LoVo (cell line): ENCODE measurements at regions not wholly inside any gene's neighbourhood (a gene's known extent, or its start where the extent isn't known, plus 50 kb on each side); places are given as distances from the start of the nearest gene placed in this dataset.

Experiments
- DNase-seq: peaks from one replicate; pipeline ENCODE4 v3.0.0-alpha.2; 2016; ENCODE audit warnings: low spot score

DNA sequence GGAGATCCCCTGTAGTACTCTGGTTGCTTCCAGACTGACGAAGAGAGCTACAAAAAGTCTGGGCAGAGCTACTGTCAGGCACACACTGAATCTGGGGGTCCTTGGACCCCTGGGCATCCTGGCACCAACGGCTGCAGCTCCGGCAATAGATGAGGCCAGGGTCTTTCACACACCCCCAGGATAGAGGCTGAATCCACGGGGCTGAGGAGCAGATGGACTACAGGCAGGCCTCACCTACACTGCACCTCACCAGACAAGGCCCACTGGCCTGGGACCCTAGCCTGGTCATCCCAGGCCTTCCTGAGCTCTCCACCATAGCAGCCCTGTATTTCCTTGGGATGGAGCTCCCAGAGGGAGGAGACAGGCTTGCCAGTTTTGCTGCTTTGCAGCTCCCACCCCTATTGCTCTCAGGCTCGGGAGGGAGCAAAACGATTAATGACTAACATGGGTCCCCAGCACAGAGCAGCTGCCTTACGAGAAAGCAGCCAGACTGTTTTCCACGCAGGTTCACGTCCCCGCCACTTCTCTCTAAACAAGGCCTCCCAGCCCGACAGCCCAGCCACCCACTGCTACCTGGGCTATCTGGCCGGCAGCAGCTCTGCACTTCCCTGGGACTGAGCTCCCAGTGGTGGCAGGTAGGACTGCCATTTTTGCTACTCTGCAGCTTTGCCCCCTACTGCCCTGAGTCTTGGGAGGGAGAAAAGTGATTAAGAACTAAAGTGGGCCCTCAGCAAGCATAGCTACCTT lies 1022.5 kb upstream of the ADGRL2 start:
- no peak for DNase-seq

DNA sequence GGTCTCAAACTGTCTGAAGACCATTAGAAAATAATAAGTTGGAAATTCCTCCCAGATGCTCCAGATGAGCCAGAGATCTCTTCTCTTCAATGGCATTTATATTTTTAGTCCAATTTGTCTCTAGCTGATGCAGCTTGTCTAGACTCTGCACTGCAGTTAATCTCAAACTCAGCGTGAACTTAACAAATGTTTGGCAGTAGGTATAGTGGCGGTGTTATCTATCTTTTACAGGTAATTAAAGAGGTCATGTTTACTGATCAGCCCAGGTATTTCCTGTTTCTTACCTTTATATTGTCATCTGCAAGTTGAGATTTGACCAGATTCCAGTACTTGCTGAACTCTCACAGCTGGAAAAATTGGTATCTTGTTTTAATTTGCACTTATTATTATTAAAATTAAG lies 1024.5 kb upstream of the ADGRL2 start:
- DNase-seq = no peak

DNA sequence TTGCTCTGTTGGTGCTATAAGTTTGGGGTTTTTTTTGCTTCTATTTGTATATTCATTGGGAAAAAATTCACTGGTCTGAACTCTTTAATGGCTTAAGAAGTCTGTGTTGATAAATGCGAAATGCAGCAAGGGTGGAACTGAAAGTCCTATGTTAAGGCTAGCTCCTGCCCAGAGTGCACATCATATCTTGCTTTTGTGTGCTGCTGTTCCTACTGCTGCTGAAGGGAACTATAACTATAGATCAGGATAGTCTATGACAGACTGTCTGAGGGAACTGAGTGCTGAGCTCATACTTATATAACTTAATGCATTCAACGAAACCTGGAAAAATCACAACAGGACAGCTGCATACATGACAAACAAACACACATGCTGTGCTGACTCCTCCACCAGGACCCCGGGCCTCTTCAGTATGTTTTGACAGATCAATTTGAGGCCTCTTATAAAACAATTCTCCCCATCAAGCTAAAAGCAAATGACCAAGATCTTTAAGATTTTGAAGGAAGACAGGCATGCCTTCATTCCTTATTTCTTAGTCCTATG lies 1031.5 kb upstream of the ADGRL2 start:
- no peak for DNase-seq

DNA sequence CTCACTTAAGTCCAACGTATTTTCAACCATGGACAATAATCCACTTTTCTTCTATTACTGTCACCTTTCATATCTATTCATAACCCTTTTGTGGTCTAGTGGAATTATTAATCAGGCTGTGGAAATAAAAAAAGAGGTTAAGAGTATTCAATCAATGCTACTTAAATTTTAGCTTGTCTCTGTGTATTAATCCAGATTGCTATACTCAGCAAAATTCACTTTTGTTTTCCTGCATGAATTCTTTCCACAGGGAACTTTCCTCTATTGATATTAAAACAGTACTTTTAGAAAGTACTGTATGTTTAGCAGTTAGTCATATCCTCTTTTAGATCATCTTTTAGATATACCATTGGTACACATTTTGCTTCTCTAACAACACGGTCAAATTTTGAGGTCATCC lies 1033.0 kb upstream of the ADGRL2 start:
- no peak for DNase-seq

DNA sequence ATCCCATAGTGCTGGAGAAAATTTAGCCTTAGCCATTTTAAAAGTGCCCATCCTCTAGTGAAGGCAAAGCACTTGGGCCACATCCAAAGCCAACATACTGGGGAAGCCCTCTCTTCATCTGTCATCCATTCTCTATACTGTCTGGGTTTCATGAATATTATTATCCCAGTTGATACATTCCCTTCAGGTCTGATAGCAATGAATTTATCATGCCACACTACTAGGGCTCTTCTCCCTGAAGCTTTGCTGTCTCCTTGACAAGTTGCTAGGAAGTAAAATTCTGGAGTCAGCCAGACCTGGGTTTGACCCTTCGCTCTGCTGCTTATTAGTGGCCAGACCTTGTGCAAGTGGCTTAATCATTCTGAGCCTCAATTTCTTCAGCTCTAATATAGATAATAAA lies 1041.4 kb upstream of the ADGRL2 start:
- DNase-seq = no peak

DNA sequence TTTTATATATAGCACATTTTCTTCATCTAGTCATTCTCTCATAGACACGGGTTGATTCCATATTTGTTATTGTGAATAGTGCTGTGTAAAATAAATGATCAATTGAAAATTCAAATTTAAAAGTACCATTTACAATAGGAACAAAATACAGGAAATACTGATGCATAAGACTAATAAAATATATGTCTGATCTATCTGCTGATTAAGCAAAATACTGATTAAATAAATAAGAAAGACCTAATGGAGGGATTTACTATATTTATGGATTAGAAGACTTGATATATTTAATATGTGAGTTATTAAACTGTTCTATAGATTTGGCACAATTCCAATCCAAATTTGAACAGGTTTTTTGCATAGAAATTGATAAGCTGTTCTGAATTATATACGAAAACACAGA lies 1044.8 kb upstream of the ADGRL2 start:
- no peak for DNase-seq

DNA sequence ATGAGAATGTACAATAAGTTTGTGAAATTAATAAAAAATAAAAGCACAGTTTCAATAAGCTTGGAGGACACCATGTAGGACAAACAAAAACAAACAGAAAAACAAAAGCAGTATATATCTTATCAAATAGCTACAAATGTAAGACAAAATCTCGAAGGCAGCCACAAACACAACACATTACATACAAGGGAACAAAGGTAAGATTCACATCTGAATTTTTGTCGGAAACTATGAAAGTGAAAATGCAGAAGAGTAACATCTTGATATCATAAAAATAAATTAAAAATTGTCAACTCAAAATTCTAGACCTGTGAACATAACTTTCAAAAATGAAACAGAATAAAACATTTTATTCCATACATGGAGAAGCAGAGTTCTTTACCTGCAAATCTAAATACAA lies 1049.5 kb upstream of the ADGRL2 start:
- no peak for DNase-seq

DNA sequence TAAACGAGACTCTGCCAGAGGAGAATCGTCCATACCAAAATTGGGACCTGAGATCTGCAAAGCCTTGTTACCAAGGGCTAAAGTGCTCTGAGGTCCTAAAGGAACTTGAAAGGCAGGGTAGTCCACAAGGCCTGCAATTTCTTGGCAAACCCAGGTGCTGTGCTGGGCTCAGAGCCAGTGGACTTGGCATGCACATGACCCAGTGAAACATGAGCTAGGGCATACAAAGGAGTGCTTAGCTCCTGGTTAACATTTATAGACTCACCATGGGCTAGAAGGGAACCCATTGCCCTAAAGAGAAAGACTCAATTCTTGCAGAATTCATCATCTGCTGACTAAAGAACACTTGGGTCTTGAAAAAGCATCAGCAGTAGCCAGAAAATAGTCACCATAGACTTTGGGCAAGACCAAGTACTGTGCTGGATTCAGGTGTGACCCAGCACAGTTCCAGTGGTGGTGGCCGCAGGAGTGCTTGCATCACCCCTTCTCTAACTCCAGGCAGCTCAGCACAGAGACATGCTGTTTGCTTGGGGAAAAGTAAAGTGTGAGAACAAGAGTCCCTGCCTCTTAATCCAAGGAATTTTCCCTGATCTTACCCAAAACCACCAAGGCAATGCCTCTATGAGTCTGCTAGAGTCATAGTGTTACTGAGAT lies 1069.4 kb upstream of the ADGRL2 start:
- no peak for DNase-seq

DNA sequence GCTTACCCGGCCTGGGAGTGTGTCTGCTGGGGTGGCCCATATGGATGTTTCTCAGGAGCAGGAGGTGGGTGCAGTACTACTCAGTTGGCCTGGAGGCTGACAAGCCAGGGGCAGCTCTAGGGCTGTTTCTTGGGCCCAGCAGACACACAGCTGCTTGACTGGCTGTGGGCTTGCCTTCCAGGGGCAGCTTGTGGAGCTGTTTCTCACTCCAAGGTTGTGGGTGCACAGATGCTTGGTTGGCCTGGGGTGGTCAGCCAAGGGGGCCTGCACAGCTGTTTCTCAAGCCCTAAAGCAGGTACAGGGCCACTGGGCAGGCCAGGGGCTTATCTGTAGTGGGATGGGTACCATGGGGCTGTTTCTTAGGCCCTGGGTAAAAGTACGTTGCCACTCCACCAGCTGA lies 1078.1 kb upstream of the ADGRL2 start:
- no peak for DNase-seq

DNA sequence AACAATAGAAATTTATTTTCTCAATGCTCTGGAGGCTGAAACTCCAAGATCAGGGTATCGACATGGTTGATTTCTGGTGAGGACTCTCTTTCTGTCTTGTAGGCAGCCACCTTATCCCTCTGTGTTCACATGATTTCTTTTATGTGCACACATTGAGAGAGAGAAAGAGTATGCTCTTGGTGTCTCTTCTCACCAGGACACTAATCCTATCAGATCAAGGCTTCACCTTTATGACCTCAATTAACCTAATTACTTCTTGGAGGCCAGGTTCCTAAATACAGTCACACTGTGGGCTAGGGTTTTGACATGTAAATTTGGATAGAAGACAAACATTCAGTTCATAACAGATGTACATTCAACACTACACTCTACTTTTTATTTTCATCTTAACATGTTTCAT lies 1094.2 kb upstream of the ADGRL2 start:
- no peak for DNase-seq

DNA sequence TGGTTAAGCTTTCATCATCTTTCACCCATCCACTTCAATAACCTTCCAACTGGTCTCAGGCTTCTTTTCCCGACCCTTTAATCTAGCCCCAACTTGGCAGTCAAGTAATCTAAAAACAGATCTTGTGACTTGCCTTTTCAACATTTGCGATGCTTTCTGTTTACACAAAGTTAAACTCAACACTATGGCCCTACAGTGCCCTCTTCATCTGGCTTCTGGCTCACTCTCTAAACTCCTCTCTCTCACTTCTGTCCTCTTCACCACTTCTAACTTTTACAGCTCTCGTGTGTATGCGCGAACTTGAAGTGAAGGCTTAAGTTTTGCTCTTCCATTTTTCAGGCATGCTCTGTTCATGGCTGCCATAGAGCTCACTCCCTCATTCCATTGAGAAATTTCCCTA lies 1122.3 kb upstream of the ADGRL2 start:
- no peak for DNase-seq

DNA sequence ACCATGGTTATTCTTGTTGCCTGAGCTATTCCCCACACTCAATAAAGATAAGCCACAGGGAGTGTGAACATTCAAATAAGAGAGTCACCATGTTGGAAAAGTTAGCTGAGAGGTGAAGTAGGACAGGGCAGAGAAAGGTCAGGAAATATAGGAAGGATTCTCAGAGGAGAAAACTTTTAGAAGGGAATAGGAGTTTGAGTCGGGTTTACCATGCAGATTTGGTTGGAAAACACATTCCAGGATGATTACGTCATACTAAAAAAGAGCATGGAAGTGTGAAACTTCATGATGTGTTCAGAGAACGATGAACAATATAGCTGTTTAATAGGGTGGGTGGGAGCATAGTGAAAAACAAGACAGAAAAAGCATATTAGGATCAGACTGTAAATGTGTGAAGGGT lies 1125.3 kb upstream of the ADGRL2 start:
- DNase-seq = no peak

DNA sequence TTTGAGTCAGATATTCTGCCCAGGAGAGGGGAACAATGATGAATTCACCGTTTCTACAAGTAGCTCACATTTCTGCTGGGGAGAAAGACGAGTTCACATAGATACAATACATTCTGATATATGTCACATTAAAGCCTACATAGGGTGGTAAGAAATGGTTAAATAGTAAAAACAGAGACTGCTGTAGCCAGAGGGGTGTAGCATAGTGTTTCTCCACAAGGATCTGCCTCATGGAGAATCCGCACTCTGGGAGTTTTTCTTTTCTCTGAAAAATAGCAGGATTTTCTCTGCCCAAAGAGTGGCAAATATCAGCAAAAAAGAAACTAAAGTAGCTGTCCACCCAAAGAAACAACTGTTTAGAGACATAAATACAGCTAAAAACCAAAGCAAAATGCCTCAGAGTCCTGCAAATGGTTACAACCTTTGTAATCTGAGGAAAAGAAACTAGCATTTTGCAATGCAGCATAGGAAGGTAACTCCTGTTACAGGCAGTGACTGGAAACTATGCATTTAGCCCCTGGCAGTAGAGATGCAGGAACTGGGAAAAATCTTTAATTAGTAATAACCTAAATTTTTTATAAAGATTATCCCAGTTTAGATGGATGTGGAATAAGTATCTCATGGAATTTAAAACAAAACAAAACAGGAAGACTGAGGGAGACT lies 1126.7 kb upstream of the ADGRL2 start:
- DNase-seq = no peak

DNA sequence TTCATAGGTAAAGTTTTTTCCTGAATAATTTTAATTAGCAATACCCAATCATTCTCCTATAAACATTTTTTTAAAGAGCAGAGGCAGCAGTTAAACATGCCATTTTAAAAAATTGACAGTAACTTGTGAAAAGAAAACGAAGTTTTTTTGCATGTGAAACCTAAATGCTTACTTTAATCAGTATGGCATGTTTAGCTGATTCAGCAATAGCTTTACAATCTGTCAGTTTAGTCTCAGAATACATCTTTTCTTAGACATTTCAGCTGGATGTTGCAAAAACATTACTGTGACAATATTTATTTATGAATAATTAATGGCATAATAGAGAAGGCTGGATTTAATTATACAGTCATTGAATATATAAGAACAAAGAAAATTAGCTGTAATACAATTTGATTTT lies 1132.4 kb upstream of the ADGRL2 start:
- no peak for DNase-seq

DNA sequence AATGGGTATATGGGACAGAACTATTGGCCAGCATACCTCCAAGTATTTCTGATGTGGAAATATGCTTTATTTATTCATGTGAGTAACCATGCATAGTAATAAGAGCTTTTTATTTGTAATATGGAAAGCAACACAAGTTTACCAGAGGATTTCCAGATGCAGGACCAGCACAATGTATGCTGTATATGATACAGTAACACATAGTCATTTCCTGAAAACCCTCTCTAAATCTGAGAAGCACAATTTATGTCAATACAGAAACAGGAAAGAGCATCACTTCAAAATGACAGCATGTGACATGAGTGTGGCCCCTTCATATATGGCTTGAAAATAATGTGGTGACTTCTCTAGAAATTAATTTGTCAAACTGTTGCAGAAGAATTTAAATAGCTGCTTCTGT lies 1134.7 kb upstream of the ADGRL2 start:
- no peak for DNase-seq

DNA sequence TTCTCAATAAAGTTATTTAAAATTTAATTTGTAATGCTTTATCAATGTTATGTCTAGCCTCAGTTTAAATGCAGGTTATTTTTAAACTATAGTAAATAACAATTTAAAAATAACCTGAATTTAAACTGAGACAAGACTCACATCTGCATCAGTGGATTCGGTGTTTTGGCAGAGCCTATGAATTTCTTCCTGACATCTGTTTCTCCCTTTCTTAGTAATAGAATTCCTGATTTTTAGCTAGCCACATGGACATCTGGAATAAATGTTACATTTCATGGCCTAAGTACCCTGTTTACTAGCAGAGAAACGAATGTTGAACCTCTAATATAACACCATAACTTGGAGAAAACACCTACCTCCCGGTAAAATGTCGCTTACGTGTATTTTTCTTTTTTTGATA lies 1141.6 kb upstream of the ADGRL2 start:
- no peak for DNase-seq

DNA sequence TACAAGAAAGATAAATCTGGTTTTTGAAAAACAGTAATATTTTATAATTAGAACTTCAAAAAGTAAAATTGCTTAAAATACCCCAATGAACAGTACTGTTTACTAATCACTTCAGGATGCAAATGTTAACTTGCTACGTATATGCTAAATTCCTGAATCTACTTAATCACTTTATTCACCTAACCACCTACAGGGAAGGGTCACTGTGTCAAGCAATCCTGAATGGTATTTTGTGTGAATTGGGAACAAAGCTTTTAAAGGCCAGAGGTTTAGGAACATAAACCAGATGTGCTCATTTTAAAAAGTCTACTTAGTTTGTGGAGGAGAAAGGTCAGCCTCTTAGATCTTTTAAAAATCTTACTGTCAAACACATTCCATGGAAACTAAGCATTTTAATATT lies 1143.0 kb upstream of the ADGRL2 start:
- no peak for DNase-seq

DNA sequence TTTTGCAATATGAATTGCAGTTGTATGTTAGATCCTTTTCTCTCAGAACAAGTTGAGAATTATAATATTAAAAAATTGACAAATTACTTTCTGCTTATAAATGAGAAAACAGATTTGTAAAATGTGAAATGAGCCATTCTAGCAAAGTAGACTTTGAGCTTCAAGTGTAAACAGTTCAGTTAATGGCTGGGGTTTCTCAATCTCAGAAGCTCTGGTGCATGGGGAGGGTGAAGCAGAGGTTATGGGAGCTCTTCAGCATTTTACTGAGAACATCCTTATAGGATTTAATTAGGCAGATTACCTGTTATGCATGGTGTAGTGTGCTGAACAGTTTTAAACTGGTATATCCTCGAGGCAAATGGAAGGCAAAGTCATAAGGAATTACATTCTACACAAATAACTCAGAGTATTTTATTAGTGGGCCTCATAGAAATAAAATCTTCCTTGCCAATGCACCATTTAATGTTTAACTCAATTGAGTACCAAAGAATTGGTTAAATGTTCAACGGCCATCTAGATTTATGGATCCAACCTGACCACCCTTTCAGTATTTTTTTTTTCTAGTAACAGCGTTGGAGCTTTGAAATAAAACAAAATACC lies 1143.6 kb upstream of the ADGRL2 start:
- DNase-seq = no peak

DNA sequence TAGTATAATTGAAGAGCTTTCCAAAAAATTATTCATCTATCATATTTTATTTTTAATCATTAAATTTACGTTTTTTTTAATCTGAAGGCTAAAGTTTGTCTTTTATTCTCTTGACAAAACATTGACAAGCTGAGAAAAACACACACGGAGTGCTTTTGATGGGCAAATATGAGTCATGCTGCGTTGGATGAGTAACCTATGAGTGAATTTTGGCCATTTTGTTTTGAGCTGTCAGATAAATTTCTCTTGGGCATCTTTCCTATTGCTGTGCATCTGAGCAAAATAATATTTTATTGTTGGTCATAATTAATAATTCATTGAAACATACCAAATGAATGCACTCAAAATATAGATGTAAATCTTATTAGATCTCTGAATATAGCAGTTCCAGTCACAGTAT lies 1144.1 kb upstream of the ADGRL2 start:
- DNase-seq = no peak

DNA sequence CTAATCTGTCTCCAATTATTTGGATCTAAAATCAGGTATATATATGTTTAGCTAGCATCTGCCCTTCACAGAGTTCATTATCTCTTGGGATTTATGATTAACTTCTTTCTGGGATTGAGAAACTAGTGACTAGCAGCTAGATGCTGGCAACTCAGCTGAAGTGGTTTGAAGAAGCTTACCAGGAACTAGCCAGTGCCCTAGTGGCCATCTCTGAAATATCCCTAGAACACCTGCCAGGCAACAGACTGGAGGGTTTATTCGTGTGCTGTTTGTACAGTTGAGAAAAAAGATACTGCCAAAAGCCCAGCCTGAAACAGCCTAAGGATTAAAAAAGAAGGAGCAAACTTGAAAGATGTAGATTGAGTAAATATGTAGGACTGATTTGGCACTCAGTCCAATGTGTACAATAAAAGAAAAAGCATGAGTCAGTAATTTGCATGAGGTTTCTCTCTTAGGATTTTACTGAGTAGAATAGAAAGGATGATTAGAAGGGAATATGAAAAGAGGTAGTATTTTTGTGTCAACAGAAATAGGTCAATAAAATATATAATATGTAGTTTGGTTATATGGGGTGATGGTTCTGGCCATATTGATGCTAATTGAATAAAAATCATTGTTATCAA lies 1144.6 kb upstream of the ADGRL2 start:
- no peak for DNase-seq

DNA sequence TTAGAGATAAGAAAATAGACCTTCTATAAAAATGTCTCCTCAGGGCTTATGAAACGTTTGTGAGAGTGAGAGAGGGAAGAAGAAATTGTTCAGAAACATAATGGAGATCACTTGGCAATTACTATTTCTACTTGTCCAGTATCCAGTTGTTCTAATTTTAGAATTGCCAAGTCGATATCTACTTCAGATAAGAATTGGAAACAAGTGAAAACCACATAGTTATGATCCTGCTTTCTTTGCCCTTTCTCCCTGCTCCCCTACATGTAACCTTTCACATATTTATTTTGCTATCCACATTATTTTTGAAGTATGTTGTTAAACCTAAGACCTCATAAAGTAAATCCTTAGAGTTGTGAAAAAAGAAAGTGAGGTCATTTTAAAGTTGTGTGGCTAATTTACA lies 1154.7 kb upstream of the ADGRL2 start:
- no peak for DNase-seq

DNA sequence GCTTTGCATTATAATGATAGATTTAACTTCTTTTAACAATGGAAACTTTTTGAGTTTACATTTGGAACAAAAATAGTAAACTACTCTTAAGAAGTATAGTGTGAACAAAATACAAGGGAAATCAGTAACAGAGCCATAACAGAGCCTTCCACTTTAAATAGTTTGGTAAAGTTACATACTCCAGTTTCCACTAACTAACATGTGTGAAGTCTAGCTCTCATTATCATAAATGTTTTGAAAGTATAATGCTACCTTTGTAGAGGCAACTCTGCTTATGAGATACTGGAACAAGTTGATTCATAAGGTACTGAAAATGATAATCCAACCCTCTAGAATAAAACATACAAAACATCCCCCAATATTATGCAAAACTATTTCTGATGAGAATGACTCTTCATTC lies 1155.1 kb upstream of the ADGRL2 start:
- DNase-seq = no peak
